HG03280 (cell line): ENCODE measurements at regions not wholly inside any gene's neighbourhood (a gene's known extent, or its start where the extent isn't known, plus 50 kb on each side); places are given as distances from the start of the nearest gene placed in this dataset.

Experiments used
- ATAC-seq: cut with Tn5 transposase; IDR thresholded peaks from one replicate; pipeline ENCODE4 v1.9.1; 2021; ENCODE audit warnings: mild to moderate bottlenecking, moderate library complexity; ENCODE audit not compliant: unreplicated experiment

GRCh38 chr19:30151081-30151480, 209.0 kb downstream of the URI1 start:
- no peak for ATAC-seq

GRCh38 chr19:30152510-30153291, 210.7 kb downstream of the URI1 start:
- ATAC-seq = no peak

GRCh38 chr19:30153326-30154210, 211.5 kb downstream of the URI1 start:
- peak; percentile 76 for ATAC-seq

- no peak for ATAC-seq
Observed at GRCh38 chr19:30154410-30154809, 212.4 kb downstream of the URI1 start.

- ATAC-seq = no peak
Observed at GRCh38 chr19:30155381-30156200, 213.6 kb downstream of the URI1 start.

GRCh38 chr19:30156646-30157045, 214.6 kb downstream of the URI1 start:
- no peak for ATAC-seq

GRCh38 chr19:30158067-30158892, 213.9 kb upstream of the ZNF536 start:
- no peak for ATAC-seq

- no peak for ATAC-seq
Observed at GRCh38 chr19:30158893-30159245, 213.3 kb upstream of the ZNF536 start.

- ATAC-seq = no peak
Observed at GRCh38 chr19:30159636-30160035, 212.5 kb upstream of the ZNF536 start.

GRCh38 chr19:30160426-30160825, 211.8 kb upstream of the ZNF536 start:
- no peak for ATAC-seq

GRCh38 chr19:30161021-30161655, 211.0 kb upstream of the ZNF536 start:
- ATAC-seq = no peak

- ATAC-seq = no peak
Observed at GRCh38 chr19:30161770-30162169, 210.4 kb upstream of the ZNF536 start.

GRCh38 chr19:30162718-30163117, 209.5 kb upstream of the ZNF536 start:
- no peak for ATAC-seq

GRCh38 chr19:30163663-30164062, 208.5 kb upstream of the ZNF536 start:
- no peak for ATAC-seq

GRCh38 chr19:30165228-30165813, 206.9 kb upstream of the ZNF536 start:
- ATAC-seq = no peak

GRCh38 chr19:30167206-30167868, 204.8 kb upstream of the ZNF536 start:
- no peak for ATAC-seq

GRCh38 chr19:30167976-30168635, 204.1 kb upstream of the ZNF536 start:
- ATAC-seq = no peak

- no peak for ATAC-seq
Observed at GRCh38 chr19:30168760-30169159, 203.4 kb upstream of the ZNF536 start.
